Common myeloid progenitor, CD34-positive (primary cell): ENCODE measurements at regions not wholly inside any gene's neighbourhood (a gene's known extent, or its start where the extent isn't known, plus 50 kb on each side); places are given as distances from the start of the nearest gene placed in this dataset.

ENCODE experiments used
- CTCF ChIA-PET: fragments of 350-600 bp; sonication (Branson Sonifier 250); formaldehyde crosslinking; loops from one replicate; lab custom pipeline; 2021; ENCODE audit warnings: antibody characterized with exemption; lab: Charles Lee
- POLR2A ChIA-PET: fragments of 350-600 bp; sonication (Branson Sonifier 250); formaldehyde crosslinking; loops from one replicate; lab custom pipeline; 2021; ENCODE audit warnings: antibody characterized with exemption; lab: Charles Lee
- DNase-seq, 3 donors: peaks; one replicate each; pipeline versions ENCODE4 v3.0.0 to v3.0.0-alpha.2; 2013
- H3K27ac ChIP-seq, 2 experiments: 1 replicate in 1 of 2; 2 replicates in 1 of 2; pipeline ENCODE4 v1.7.0; 2013; ENCODE audit warnings: inconsistent platforms in 2 of 2, low read length in 2 of 2, mild to moderate bottlenecking in 2 of 2, low read depth in 1 of 2, moderate library complexity in 1 of 2; ENCODE audit not compliant: severe bottlenecking in 2 of 2, insufficient read depth in 1 of 2, poor library complexity in 1 of 2
- H3K27me3 ChIP-seq, 5 experiments: replicated peaks in 2 of 5; 1 replicate in 3 of 5; 2 replicates in 2 of 5; pipeline versions ENCODE4 v1.6.1 to v1.7.0; 2013; ENCODE audit warnings: low read length in 4 of 5, mild to moderate bottlenecking in 2 of 5, moderate library complexity in 2 of 5, inconsistent platforms in 1 of 5; ENCODE audit not compliant: insufficient read depth in 5 of 5, control insufficient read depth in 4 of 5
- H3K36me3 ChIP-seq, 4 experiments: 1 replicate in 2 of 4; 2 replicates in 2 of 4; pipeline versions ENCODE4 v1.6.1 to v1.7.0; 2013; ENCODE audit warnings: low read length in 3 of 4, control low read depth in 1 of 4, mild to moderate bottlenecking in 1 of 4; ENCODE audit not compliant: control insufficient read depth in 4 of 4, insufficient read depth in 4 of 4
- H3K4me1 ChIP-seq, 4 experiments: 1 replicate in 3 of 4; 2 replicates in 1 of 4; pipeline versions ENCODE4 v1.6.1 to v1.7.1; 2013; ENCODE audit warnings: low read length in 3 of 4, mild to moderate bottlenecking in 3 of 4, control low read depth in 1 of 4, inconsistent platforms in 1 of 4, moderate library complexity in 1 of 4; ENCODE audit not compliant: control insufficient read depth in 4 of 4, insufficient read depth in 4 of 4; ENCODE audit errors: control extremely low read depth in 1 of 4
- H3K4me3 ChIP-seq, 7 experiments: 1 replicate in 4 of 7; 2 replicates in 3 of 7; pipeline versions ENCODE4 v1.5.1 to v1.7.0; 2013; ENCODE audit warnings: mild to moderate bottlenecking in 7 of 7, low read length in 6 of 7, moderate library complexity in 6 of 7, inconsistent platforms in 2 of 7, low read depth in 2 of 7, control low read depth in 1 of 7; ENCODE audit not compliant: insufficient read depth in 4 of 7, control insufficient read depth in 1 of 7; ENCODE audit errors: extremely low read depth in 1 of 7
- H3K9me3 ChIP-seq, 5 experiments: 1 replicate in 4 of 5; 2 replicates in 1 of 5; pipeline versions ENCODE4 v1.6.1 to v1.7.1; 2013; ENCODE audit warnings: low read length in 4 of 5, mild to moderate bottlenecking in 2 of 5, inconsistent platforms in 1 of 5, low read depth in 1 of 5, moderate library complexity in 1 of 5; ENCODE audit not compliant: control insufficient read depth in 4 of 5, insufficient read depth in 2 of 5; ENCODE audit errors: control extremely low read depth in 1 of 5
- WGBS: methylation state at CpG from one replicate; pipeline ENCODE4 v1.1.5; 2013; ENCODE audit not compliant: insufficient coverage; 5-methylcytosine and 5-hydroxymethylcytosine counted together

DNA sequence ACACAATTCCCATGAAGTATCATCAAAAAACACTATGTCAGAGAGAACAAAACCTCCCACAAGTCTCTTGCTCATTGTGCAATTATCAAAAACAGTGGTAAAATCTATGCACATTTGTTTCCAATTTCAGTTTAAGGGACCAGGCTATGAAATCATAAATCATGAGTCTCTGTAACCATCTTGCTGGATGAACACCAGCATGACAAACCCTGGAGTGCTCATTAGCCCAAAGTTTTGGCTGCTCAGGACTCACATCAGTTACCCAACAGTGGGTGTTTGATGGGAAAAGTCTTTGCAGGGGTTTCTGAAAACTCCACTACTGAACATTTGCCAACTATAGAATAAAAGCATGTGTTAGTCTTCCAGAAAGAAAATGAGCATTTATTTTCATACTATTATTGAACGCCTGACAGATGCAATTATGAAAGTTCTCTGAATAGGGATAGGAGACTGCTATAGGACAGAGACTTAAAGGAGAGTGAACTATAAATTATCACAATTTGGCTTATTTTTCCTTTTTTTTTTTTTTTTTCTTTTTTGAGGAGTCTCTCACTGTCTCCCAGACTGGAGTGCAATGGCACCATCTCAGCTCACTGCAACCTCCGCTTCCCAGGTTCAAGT is 240.8 kb upstream of the KCNMB2 start:
- CTCF ChIA-PET: no interaction called here
- Histone ChIP-seq H3K4me3 (no peak overlapping the region), H3K36me3 (no peaks in the 10 kb centered on the region), H3K27me3 (no peaks in the 10 kb centered on the region), H3K9me3 (no peaks in the 10 kb centered on the region), H3K27ac (no peak overlapping the region), H3K4me1 (peaks cover 0 to under 1% (median 0%) of the 10 kb centered on the region in 4 experiments)
- WGBS: 100% methylated on average over 1 of the region's 2 CpGs
- DNase-seq: no peak
- POLR2A ChIA-PET: no interaction called here

DNA sequence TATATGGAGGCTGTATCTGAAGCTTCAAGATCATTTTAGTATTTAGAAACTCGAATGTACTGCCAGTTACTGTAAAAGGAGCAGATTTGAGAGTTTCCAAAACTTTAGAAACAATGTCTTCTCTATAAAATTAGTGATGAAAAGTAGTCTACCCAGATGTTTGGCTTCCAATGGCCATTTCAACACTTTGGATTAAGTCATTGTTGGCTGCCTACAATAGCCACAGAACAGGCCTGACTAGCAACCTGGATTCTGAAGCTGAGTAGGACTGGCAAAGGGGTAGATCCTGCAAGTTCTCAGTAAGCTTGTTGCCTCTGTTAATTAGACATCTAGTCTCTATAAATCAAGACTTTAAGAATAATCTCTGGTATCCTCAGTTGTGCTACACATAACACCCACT is 239.0 kb upstream of the KCNMB2 start:
- POLR2A ChIA-PET: no interaction called here
- no peak for DNase-seq
- Histone ChIP-seq H3K27ac (no peak overlapping the region), H3K9me3 (no peaks in the 10 kb centered on the region), H3K36me3 (no peaks in the 10 kb centered on the region), H3K27me3 (no peaks in the 10 kb centered on the region), H3K4me1 (no peaks in the 10 kb centered on the region), H3K4me3 (no peak overlapping the region)
- WGBS: 100% methylated on average over 1 of the region's 1 CpG
- CTCF ChIA-PET: no interaction called here

DNA sequence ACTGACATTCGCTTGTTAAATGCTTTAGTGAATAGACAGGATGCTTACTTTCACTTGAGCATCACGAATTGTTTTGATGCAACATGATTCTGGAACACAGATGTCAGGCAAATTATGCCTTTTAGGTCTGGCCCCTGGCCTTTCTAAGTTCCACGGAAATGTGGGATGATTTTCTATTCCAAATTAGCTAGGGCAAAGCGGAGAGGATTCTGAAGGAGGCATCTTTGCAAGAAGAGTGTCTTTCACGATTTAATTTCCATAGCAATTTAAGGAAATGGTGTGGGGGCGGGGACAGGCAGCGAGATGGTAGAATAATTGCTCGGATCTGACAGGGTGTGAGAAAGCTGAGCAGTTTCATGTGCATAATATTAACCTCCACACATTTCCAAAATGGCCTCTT is 238.5 kb upstream of the KCNMB2 start:
- Histone ChIP-seq H3K4me3 (no peak overlapping the region), H3K36me3 (no peaks in the 10 kb centered on the region), H3K9me3 (no peaks in the 10 kb centered on the region), H3K4me1 (no peaks in the 10 kb centered on the region), H3K27me3 (no peaks in the 10 kb centered on the region), H3K27ac (no peak overlapping the region)
- ChIA-PET CTCF (no interaction called here), POLR2A (no interaction called here)
- WGBS: 100% methylated on average over 5 of the region's 8 CpGs
- DNase-seq: no peak

DNA sequence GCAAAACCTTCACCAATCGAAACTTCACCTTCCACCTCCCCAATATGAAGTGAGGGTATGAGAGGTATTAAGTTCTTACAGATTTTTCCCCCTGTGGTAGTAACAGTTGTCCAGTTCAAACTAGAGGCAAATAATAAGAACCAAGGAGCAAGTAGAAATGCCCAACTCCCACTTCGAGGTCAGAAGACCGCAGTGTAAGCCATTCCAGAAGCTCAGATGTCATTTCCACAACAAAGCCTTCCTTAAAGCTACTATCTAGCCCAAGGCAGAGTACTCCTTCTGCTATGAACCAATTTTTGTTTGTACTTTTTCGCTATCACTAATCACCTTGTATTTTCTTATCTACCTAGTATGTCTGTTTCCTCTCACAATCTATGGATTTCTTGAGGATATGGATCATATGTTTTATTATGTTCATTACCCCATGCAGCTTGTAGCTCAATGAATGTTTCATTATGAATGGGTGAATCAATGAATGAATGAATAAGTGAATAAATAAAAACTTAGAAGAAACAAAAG is 235.7 kb upstream of the KCNMB2 start:
- H3K4me3 ChIP-seq: no peak overlapping the region
- H3K27ac ChIP-seq: no peak overlapping the region
- no peaks in the 10 kb centered on the region for H3K36me3 ChIP-seq
- H3K27me3 ChIP-seq: no peaks in the 10 kb centered on the region
- DNase-seq: no peak
- CTCF ChIA-PET: no interaction called here
- H3K4me1 ChIP-seq: no peaks in the 10 kb centered on the region
- WGBS: 95% methylated on average over 2 of the region's 4 CpGs
- H3K9me3 ChIP-seq: peaks cover 0 to 2% (median 0%) of the 10 kb centered on the region in 5 experiments
- POLR2A ChIA-PET: no interaction called here

DNA sequence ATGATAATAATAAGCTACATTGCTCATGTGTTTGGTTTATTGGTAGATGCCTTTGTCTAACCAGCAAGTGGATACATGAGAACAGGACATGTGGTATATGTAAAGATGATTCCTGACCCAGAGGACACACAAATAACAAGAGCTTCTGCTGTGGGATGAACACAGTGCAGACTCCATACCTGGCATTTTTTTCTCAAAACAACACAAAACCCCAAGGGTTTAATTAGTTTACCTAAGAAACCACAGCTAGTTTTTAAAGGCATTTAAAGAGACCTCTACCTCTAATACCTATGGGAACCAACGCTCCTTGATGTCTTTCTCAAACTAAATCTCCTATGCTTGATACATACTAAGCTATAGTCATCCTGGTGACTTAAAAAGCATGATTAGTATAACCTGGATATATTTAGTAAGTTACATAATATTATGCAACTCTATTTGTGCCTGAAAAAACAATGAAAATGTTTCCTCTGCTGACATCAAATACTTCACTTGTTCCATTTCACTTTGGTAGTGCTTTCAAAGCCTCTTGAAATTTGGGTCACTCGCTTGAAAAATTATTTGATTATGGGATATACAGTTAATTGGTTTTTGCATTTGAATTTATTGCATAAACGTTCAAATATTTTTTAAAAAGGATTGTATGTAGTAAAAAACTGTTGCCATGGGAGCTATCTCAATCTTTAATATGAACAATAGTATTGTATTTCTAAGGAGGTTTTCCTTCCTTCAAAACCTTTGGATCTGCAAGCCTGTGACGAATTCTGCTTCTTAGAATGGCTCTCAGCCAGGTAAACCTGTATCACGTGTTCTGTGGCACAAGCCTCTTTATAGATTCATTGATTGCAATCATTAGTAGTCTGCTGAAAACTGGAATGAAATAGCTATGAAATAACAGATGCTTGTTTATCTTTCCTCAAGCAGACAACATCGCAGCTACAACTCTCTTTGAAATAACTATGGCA is 233.0 kb upstream of the KCNMB2 start:
- POLR2A ChIA-PET: no interaction called here
- CTCF ChIA-PET: no interaction called here
- H3K4me3 ChIP-seq: no peak overlapping the region
- no peak overlapping the region for H3K27ac ChIP-seq
- WGBS: 100% methylated on average over 2 of the region's 6 CpGs
- H3K9me3 ChIP-seq: peaks cover 0 to 2% (median 0%) of the 10 kb centered on the region in 5 experiments
- no peaks in the 10 kb centered on the region for H3K27me3 ChIP-seq
- H3K36me3 ChIP-seq: no peaks in the 10 kb centered on the region
- H3K4me1 ChIP-seq: no peaks in the 10 kb centered on the region
- DNase-seq: no peak

DNA sequence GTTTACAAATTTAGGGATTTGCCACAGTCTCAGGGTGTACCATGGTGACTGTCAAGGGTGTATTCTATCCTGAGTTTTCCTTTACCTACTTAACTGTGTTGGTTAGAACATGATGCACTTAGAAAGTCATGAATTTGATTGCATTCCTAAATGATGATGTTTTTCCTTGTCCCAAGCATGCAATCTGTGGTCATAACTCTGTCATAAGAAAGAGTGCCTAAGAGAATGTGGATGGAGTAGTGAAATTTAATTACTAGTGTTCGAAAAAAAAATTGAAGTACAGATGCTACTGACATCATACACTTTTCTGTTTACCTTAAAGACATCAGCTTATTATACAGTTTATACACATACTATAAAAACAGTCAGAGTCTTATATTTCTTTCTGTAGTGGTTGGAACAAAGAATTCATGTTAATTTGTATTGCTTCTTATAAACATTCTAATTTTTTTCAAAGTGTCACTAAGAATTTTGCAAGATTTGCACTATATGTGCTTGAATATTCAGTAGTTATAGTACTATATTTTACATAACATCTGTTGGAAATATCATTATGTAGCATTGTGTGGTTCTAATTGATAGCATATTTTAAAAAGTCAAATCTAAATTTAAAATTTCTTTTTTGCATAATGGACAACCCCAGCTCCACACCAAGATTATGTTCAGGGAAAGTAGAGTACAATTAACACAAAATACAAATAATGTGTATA is 231.3 kb upstream of the KCNMB2 start:
- H3K27ac ChIP-seq: no peak overlapping the region
- ChIA-PET POLR2A (no interaction called here), CTCF (no interaction called here)
- H3K4me3 ChIP-seq: no peak overlapping the region
- no peaks in the 10 kb centered on the region for H3K36me3 ChIP-seq
- peaks cover 0 to 2% (median 0%) of the 10 kb centered on the region in 5 experiments for H3K9me3 ChIP-seq
- WGBS: no CpG with 5 or more reads among the region's 1 CpG
- no peak for DNase-seq
- no peaks in the 10 kb centered on the region for H3K27me3 ChIP-seq
- H3K4me1 ChIP-seq: no peaks in the 10 kb centered on the region
